Midbrain (tissue), 1 donor: ENCODE measurements at regions not wholly inside any gene's neighbourhood (a gene's known extent, or its start where the extent isn't known, plus 50 kb on each side); places are given as distances from the start of the nearest gene placed in this dataset.
"Not testable (repeated sequence)": the region's sequence is repeated elsewhere in the genome, so short reads cannot be mapped to it uniquely, and the experiment has no call there.

Experiments used
- DNase-seq: peaks from one replicate; lab custom pipeline; 2025; lab: John Stamatoyannopoulos, UW

- no peak for DNase-seq
Measured at GRCh38 chr5:104024538-104024937, 461.9 kb upstream of the NUDT12 start.

- no peak for DNase-seq
Measured at GRCh38 chr5:104023739-104024138, 461.1 kb upstream of the NUDT12 start.

DNA sequence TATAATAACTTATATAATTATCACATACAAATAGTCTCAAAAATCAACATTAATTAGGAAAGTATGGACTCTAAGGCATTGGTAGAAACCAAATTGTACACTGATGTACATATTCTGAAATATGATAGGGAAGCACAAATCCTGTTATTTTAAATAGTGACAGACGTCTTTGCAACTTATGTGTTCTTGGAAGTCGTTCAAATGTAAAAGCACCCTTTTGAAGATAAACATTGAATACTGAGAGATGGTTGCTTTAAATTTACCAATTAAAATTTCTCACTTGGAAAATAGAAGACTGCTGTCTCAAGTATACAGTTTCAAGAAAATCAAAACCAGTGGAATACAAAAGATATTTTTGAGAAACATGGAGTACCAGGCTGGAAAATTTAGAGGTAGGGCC, 457.4 kb upstream of the NUDT12 start:
- no peak for DNase-seq

DNA sequence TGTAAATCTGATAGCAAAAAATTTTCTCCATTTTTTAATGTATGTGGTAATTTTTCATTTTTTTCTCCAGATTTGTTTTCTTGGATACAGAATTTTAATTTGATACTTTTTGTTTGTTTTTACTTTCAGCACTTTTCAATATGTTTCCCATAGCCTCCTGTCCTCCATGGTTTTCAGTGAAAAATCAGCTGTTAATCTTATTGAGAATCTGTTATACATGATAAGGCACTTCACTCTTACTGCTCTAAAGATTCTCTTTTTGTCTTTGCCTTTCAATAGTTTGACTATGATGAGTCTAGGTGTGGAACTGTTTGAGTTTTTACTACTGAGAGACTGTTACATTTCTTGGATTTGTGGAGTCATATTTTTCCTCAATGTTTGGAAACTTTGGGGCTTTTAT, 455.7 kb upstream of the NUDT12 start:
- DNase-seq, result no peak

- DNase-seq, result no peak
Measured at GRCh38 chr5:104016646-104017045, 454.1 kb upstream of the NUDT12 start.

DNA sequence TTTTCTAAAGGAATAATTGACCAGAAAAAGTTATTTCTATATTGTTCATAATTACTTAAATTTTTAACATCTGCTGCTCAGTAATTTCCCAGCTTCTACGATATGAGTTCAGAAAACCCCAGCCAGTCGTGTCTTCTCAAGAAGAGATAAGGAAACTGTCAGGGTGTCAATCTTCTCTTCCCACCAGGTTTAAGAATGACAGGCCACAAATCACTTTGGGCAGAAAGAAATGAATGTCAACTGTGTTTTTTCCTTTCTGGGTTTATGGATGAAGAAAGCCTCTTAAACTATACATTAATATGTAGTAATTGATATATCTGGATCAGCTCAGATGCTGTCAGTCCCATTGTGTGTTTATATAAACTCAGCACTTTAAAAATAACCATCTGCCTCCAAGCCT, 453.2 kb upstream of the NUDT12 start:
- DNase-seq, result no peak

DNA sequence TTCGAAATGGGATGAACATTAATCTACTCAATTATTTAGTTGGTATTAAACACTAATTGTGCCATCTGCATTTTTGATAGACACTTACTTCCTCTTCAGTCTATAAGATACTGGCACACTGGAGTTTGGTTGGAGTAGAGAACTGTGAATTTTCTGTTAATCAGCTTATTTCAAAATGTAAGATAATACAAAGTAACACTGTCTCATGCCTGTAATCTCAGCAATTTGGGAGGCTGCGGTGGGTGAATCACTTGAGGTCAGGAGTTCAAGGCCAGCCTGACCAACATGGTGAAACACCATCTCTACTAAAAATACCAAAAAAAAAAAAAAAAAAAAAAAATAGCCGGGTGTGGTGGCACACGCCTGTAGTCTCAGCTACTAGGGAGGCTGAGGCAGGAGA, 440.2 kb upstream of the NUDT12 start:
- not testable (repeated sequence) for DNase-seq

- no peak for DNase-seq
Measured at GRCh38 chr5:104001136-104001535, 438.5 kb upstream of the NUDT12 start.

GRCh38 chr5:103993031-103993430, 430.4 kb upstream of the NUDT12 start:
- no peak for DNase-seq

- DNase-seq, result no peak
Measured at GRCh38 chr5:103990064-103990463, 427.5 kb upstream of the NUDT12 start.

- DNase-seq, result no peak
Measured at GRCh38 chr5:103981592-103981991, 419.0 kb upstream of the NUDT12 start.

DNA sequence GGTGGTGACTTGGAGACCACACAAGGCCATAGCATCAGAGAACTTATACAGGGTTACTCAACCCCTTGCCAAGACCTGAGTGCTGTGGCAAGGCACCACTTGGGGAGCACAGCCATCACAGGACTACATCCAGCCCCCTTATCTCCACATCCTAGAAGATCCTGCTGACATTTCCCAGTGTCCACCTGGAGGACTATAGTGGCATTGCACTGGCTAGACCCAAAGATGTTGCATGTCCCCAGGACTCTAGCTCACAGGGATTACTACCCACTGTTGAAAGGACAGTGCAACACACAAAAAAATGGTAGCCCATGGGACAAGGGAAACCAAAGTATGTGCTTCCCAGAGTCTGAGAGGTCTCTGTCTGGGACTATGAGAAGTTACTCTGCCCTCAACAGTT, 411.1 kb upstream of the NUDT12 start:
- DNase-seq, result no peak

GRCh38 chr5:103966295-103966694, 403.7 kb upstream of the NUDT12 start:
- DNase-seq, result not testable (repeated sequence)

DNA sequence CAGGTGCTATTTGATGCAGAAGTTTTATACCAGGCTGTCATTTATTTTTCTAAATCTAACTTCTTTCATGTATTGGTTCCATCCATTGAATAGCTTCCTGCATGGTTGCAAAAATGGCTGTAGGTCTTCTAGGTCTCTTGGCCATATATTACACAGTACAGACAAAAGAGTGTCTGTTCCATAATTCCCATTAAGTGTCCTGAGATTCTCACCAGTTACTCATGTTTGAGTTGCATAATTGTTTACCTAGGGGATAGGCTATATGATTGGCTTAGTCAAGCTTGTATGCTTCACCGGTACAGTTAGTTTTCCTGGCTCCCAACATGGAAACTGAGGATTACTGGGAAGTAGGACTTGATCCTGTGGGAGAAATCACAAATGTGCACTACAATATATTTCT, 399.4 kb upstream of the NUDT12 start:
- no peak for DNase-seq

- no peak for DNase-seq
Measured at GRCh38 chr5:103953601-103954382, 391.2 kb upstream of the NUDT12 start.

- no peak for DNase-seq
Measured at GRCh38 chr5:103951776-103952175, 389.2 kb upstream of the NUDT12 start.

GRCh38 chr5:103943230-103943629, 380.6 kb upstream of the NUDT12 start:
- no peak for DNase-seq

DNA sequence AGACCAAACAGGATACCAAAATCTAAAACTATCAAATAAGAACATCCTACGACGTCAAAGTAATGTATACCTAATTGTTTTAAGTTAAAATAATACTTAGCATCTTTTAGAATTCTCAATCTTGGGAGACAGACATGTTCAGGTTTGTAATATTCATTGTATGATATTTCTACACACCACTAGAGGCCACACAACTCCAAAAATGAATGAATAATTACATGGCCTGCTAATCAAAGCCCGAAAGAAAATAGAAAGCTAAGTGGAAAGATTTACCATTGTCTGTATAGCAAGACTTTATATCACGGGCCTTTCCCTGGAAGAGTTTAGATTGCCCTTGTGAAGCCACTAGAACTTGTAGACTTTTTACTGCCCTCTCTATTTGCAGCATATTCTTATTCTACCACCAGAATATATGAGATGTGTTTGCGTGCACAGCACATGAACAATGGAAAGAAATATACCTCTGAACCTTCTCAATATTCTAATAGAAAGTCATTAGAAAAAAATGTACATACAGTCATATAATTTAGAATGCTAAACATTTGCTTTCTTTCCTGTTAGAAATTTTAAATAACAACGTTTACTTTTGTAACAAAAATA, 380.1 kb upstream of the NUDT12 start:
- no peak for DNase-seq

DNA sequence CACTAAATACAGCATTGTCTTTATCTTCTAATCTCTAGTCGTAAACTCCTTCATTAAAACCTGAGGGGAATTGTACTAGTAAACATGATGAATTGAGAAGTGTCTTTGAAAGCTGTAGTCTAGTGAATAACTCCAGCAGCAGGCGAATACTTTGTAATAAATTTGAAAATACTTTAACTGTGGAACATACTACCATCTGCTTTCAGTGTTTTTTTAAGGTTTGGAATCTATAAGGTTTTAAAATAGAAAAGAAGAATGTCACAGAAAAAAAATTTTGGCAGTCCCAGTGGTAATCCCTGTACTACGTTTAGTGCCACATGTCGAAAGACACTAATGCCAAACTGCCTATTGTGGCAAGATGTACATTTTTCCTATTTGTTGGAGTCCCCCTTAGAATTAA, 379.0 kb upstream of the NUDT12 start:
- DNase-seq, result no peak

GRCh38 chr5:103938146-103938695, 375.6 kb upstream of the NUDT12 start:
- DNase-seq, result no peak

DNA sequence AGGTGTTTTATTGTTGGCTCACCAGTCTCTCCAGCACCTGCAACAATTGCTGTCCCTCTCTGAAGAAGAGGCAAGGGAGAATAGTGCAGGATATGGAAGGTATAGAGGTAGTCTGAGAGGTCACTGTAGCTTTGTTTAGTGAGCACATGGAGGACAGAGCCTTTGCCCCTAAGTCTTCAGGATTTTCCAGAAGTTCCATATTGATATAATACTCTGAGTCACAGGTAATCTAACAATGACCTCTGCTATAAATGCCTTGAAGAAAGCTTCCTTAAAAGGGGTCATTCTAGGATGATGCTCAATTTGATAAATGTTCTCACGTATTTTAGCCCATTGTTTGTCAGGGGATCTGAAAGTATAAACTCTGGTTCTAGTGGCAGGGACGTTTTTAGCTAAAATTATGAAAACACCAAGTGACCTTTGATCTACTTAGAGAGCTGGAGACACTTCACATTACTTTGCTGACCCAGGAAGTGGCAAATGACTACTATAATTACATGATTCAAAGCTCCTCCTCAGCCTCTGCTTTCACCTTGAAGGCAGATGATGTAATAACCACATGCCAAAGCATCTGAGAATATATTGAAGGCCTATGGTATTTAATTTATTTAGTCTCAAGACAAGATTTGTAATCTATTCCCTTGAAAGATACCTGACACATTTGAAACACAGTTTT, 366.9 kb upstream of the NUDT12 start:
- DNase-seq, result no peak

GRCh38 chr5:103927739-103928138, 365.1 kb upstream of the NUDT12 start:
- no peak for DNase-seq

GRCh38 chr5:103923616-103924168, 361.1 kb upstream of the NUDT12 start:
- no peak for DNase-seq
